Mesenchymal stem cell (in vitro differentiated cells and primary cell): ENCODE measurements at regions not wholly inside any gene's neighbourhood (a gene's known extent, or its start where the extent isn't known, plus 50 kb on each side); places are given as distances from the start of the nearest gene placed in this dataset.

ENCODE experiments used
- DNase-seq: peaks from one replicate; pipeline ENCODE4 v3.0.0-alpha.2; 2013
- H2AFZ ChIP-seq: one replicate; pipeline ENCODE4 v1.6.1; 2013; ENCODE audit warnings: low read depth, mild to moderate bottlenecking, control low read depth, inconsistent platforms, low read length, moderate library complexity
- H2AK5ac ChIP-seq: 2 replicates; pipeline ENCODE4 v1.6.1; 2013; ENCODE audit warnings: low read length, moderate library complexity, mild to moderate bottlenecking, inconsistent platforms; ENCODE audit not compliant: severe bottlenecking
- H2BK120ac ChIP-seq: one replicate; pipeline ENCODE4 v1.6.1; 2013; ENCODE audit warnings: low read depth, mild to moderate bottlenecking, inconsistent platforms, low read length, moderate library complexity
- H2BK12ac ChIP-seq, 2 experiments: one replicate each; pipeline ENCODE4 v1.6.1; 2013; ENCODE audit warnings: inconsistent platforms in 2 of 2, low read length in 2 of 2, mild to moderate bottlenecking in 2 of 2, moderate library complexity in 2 of 2, control low read depth in 1 of 2
- H2BK15ac ChIP-seq: one replicate; pipeline ENCODE4 v1.6.1; 2013; ENCODE audit warnings: mild to moderate bottlenecking, low read depth, inconsistent platforms; ENCODE audit not compliant: poor library complexity, severe bottlenecking
- H2BK5ac ChIP-seq: 2 replicates; pipeline ENCODE4 v1.6.1; 2013; ENCODE audit warnings: low read depth, mild to moderate bottlenecking, low read length, control low read depth, inconsistent platforms; ENCODE audit not compliant: poor library complexity, severe bottlenecking
- H3K14ac ChIP-seq, 2 experiments: one replicate each; pipeline ENCODE4 v1.6.1; 2013; ENCODE audit warnings: inconsistent platforms in 2 of 2, low read length in 2 of 2, control low read depth in 1 of 2, mild to moderate bottlenecking in 1 of 2, moderate library complexity in 1 of 2
- H3K18ac ChIP-seq, 2 experiments: one replicate each; pipeline ENCODE4 v1.6.1; 2013; ENCODE audit warnings: inconsistent platforms in 2 of 2, low read length in 2 of 2, control low read depth in 1 of 2, low read depth in 1 of 2, mild to moderate bottlenecking in 1 of 2
- H3K23ac ChIP-seq, 2 experiments: one replicate each; pipeline ENCODE4 v1.6.1; 2013; ENCODE audit warnings: inconsistent platforms in 2 of 2, low read length in 2 of 2, mild to moderate bottlenecking in 2 of 2, moderate library complexity in 2 of 2, control low read depth in 1 of 2
- H3K27ac ChIP-seq: 2 replicates; pipeline ENCODE4 v1.5.1; 2013; ENCODE audit warnings: mild to moderate bottlenecking, moderate library complexity, low read length, control low read depth, inconsistent platforms; ENCODE audit not compliant: poor library complexity, severe bottlenecking
- H3K27me3 ChIP-seq, 2 experiments: 2 replicates each; pipeline versions ENCODE4 v1.6.1 to v1.7.0; 2013; ENCODE audit warnings: low read length in 2 of 2, mild to moderate bottlenecking in 2 of 2, moderate library complexity in 2 of 2, control low read depth in 1 of 2, inconsistent platforms in 1 of 2; ENCODE audit not compliant: control insufficient read depth in 1 of 2, insufficient read depth in 1 of 2
- H3K36me3 ChIP-seq, 2 experiments: 2 replicates each; pipeline versions ENCODE4 v1.6.1 to v1.7.0; 2013; ENCODE audit warnings: low read length in 2 of 2, control low read depth in 1 of 2, inconsistent platforms in 1 of 2, low read depth in 1 of 2, mild to moderate bottlenecking in 1 of 2; ENCODE audit not compliant: insufficient read depth in 2 of 2, control insufficient read depth in 1 of 2
- H3K4ac ChIP-seq, 2 experiments: one replicate each; pipeline ENCODE4 v1.6.1; 2013; ENCODE audit warnings: inconsistent platforms in 2 of 2, low read length in 2 of 2, mild to moderate bottlenecking in 2 of 2, moderate library complexity in 2 of 2, control low read depth in 1 of 2, low read depth in 1 of 2
- H3K4me1 ChIP-seq: 2 replicates; pipeline ENCODE4 v1.6.1; 2013; ENCODE audit warnings: low read depth, low read length, control low read depth; ENCODE audit not compliant: control insufficient read depth, insufficient read depth
- H3K4me2 ChIP-seq: 2 replicates; pipeline ENCODE4 v1.6.1; 2013; ENCODE audit warnings: low read length, mild to moderate bottlenecking, inconsistent platforms; ENCODE audit not compliant: poor library complexity, severe bottlenecking
- H3K4me3 ChIP-seq, 2 experiments: 2 replicates each; pipeline versions ENCODE4 v1.5.1 to v1.7.0; 2013; ENCODE audit warnings: low read length in 2 of 2, mild to moderate bottlenecking in 2 of 2, control low read depth in 1 of 2, low read depth in 1 of 2; ENCODE audit not compliant: insufficient read depth in 1 of 2
- H3K79me1 ChIP-seq: replicated peaks from 2 replicates; pipeline ENCODE4 v1.6.1; 2013; ENCODE audit warnings: mild to moderate bottlenecking, control low read depth, low read length, inconsistent platforms; ENCODE audit not compliant: poor library complexity, severe bottlenecking
- H3K9ac ChIP-seq: 2 replicates; pipeline ENCODE4 v1.7.0; 2013; ENCODE audit warnings: mild to moderate bottlenecking, low read length, moderate library complexity
- H3K9me3 ChIP-seq: 2 replicates; pipeline ENCODE4 v1.7.0; 2013; ENCODE audit warnings: mild to moderate bottlenecking, low read length; ENCODE audit not compliant: control insufficient read depth
- H4K8ac ChIP-seq: one replicate; pipeline ENCODE4 v1.6.1; 2013; ENCODE audit warnings: inconsistent platforms, mild to moderate bottlenecking, low read length, moderate library complexity
- H4K91ac ChIP-seq: one replicate; pipeline ENCODE4 v1.6.1; 2013; ENCODE audit warnings: mild to moderate bottlenecking, low read length, inconsistent platforms
- WGBS: methylation state at CpG from one replicate; pipeline ENCODE4 v1.1.7; 2013; ENCODE audit warnings: mixed read lengths; 5-methylcytosine and 5-hydroxymethylcytosine counted together

DNA sequence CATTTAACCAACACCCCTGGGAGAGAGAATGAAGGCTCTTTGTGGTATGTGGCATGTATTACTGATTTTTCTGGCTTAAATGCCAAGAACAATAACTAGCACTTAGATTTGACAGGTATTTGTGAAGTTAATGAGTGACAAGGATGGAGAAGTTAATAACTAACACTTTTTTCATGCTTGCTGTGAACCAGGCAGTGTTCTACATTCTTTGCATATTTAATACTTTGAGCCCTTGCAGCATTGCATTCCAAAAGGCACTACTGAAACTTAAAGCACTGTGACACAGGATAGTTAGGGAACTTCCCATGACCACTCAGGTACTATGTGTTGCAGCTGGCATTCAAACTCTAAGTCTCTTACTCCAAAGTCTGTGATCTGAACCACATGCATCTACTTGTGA lies 650.6 kb downstream of the ZPLD1 start:
- Histone ChIP-seq H3K18ac (no peak overlapping the region), H3K4me2 (no peak overlapping the region), H2AK5ac (no peak overlapping the region), H2BK5ac (no peak overlapping the region), H2BK12ac (no peak overlapping the region), H2AFZ (no peak overlapping the region), H3K27ac (peak overlapping the region; percentile 89), H3K36me3 (no peaks in the 10 kb centered on the region), H3K9ac (no peak overlapping the region), H3K27me3 (no peaks in the 10 kb centered on the region), H3K4me1 (no peaks in the 10 kb centered on the region), H4K91ac (no peak overlapping the region), H3K9me3 (no peaks in the 10 kb centered on the region), H4K8ac (no peak overlapping the region), H2BK120ac (no peak overlapping the region), H3K23ac (no peak overlapping the region), H3K4me3 (no peak overlapping the region), H2BK15ac (no peak overlapping the region), H3K14ac (no peak overlapping the region), H3K4ac (no peak overlapping the region), H3K79me1 (no peaks in the 10 kb centered on the region)
- no peak for DNase-seq

- no peak overlapping the region for H3K23ac ChIP-seq
- no peak overlapping the region for H3K9ac ChIP-seq
- H3K79me1 ChIP-seq: no peaks in the 10 kb centered on the region
- no peak overlapping the region for H2BK120ac ChIP-seq
- no peak overlapping the region for H2AK5ac ChIP-seq
- no peak overlapping the region for H3K4ac ChIP-seq
- no peak overlapping the region for H3K14ac ChIP-seq
- H3K9me3 ChIP-seq: peaks cover 14% of the 10 kb centered on the region
- no peak for DNase-seq
- no peak overlapping the region for H3K18ac ChIP-seq
- H2BK5ac ChIP-seq: no peak overlapping the region
- H2AFZ ChIP-seq: no peak overlapping the region
- no peak overlapping the region for H2BK15ac ChIP-seq
- no peak overlapping the region for H4K91ac ChIP-seq
- no peak overlapping the region for H3K4me3 ChIP-seq
- H2BK12ac ChIP-seq: no peak overlapping the region
- H4K8ac ChIP-seq: no peak overlapping the region
- no peak overlapping the region for H3K4me2 ChIP-seq
- H3K4me1 ChIP-seq: no peaks in the 10 kb centered on the region
- no peaks in the 10 kb centered on the region for H3K36me3 ChIP-seq
- H3K27me3 ChIP-seq: no peaks in the 10 kb centered on the region
- H3K27ac ChIP-seq: no peak overlapping the region
These were observed 654.9 kb downstream of the ZPLD1 start for GRCh38 chr3:103089758-103090157.

DNA sequence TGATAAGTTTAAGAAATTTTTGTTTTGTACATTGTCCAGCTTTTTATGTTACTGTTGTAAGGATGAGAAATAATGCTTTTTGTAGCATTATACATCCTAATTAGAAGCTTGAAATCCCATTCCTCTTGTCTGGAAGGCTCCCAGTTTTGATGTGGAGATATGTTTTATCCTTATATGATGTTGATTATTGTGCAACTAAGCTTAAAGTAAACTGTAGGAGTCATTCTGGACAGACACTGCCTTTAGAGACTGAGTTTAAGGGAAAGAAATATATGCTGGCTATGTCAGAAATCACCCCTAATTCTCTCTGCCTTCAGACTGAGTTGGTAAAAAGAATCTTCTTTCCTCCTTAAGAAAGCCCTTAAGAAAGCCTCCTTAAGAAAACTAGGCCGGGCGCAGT lies 670.4 kb downstream of the ZPLD1 start:
- no peak overlapping the region for H3K18ac ChIP-seq
- 92% methylated on average over 2 of the region's 2 CpGs for whole genome bisulfite sequencing

DNA sequence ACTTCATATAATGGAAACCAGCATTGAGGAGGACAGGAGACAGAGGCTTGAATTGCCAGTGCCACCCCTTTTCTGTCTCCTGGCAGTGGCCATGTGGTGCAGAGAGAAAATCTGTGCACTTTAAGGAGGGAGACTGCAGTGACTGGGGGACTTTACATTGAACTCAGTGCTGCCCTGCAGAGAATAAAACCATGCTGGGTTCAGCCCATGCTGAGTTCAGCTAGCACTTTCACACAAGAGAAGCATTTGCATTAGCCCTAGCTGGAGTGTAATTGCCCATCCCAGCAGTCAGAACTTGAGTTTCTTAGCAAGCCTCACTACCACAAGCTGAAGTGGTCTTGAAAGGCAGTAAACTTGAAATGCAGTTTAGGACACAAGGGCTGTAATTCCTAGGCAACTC lies 677.5 kb downstream of the ZPLD1 start:
- Histone ChIP-seq H2BK5ac (no peak overlapping the region), H3K36me3 (no peaks in the 10 kb centered on the region), H3K4me1 (no peaks in the 10 kb centered on the region), H3K79me1 (no peaks in the 10 kb centered on the region), H3K27me3 (no peaks in the 10 kb centered on the region), H3K4ac (no peak overlapping the region), H4K8ac (no peak overlapping the region), H2AFZ (no peak overlapping the region), H4K91ac (no peak overlapping the region), H3K18ac (no peak overlapping the region), H2BK15ac (no peak overlapping the region), H3K23ac (no peak overlapping the region), H2BK120ac (no peak overlapping the region), H3K14ac (no peak overlapping the region), H2BK12ac (no peak overlapping the region), H3K27ac (no peak overlapping the region), H3K9ac (no peak overlapping the region), H3K4me3 (no peak overlapping the region), H3K9me3 (no peaks in the 10 kb centered on the region), H3K4me2 (no peak overlapping the region), H2AK5ac (no peak overlapping the region)
- no peak for DNase-seq

More for the DNA sequence above, 670.4 kb downstream of the ZPLD1 start:
- no peak for DNase-seq
- Histone ChIP-seq H3K23ac (no peak overlapping the region), H2AK5ac (no peak overlapping the region), H2BK12ac (no peak overlapping the region), H3K9me3 (no peaks in the 10 kb centered on the region), H2AFZ (no peak overlapping the region), H3K4me1 (no peaks in the 10 kb centered on the region), H2BK15ac (no peak overlapping the region), H2BK120ac (no peak overlapping the region), H4K8ac (no peak overlapping the region), H3K27ac (no peak overlapping the region), H4K91ac (no peak overlapping the region), H3K27me3 (no peaks in the 10 kb centered on the region), H3K4me3 (no peak overlapping the region), H3K36me3 (no peaks in the 10 kb centered on the region), H3K4me2 (no peak overlapping the region), H3K4ac (no peak overlapping the region), H2BK5ac (no peak overlapping the region), H3K9ac (no peak overlapping the region), H3K14ac (no peak overlapping the region), H3K79me1 (no peaks in the 10 kb centered on the region)
